ENCODE measurements at regions not wholly inside any gene's neighbourhood (a gene's known extent, or its start where the extent isn't known, plus 50 kb on each side); places are given as distances from the start of the nearest gene placed in this dataset.
A peak's percentile ranks its signal among the peaks of the same experiment; 100 is the strongest.

DNA sequence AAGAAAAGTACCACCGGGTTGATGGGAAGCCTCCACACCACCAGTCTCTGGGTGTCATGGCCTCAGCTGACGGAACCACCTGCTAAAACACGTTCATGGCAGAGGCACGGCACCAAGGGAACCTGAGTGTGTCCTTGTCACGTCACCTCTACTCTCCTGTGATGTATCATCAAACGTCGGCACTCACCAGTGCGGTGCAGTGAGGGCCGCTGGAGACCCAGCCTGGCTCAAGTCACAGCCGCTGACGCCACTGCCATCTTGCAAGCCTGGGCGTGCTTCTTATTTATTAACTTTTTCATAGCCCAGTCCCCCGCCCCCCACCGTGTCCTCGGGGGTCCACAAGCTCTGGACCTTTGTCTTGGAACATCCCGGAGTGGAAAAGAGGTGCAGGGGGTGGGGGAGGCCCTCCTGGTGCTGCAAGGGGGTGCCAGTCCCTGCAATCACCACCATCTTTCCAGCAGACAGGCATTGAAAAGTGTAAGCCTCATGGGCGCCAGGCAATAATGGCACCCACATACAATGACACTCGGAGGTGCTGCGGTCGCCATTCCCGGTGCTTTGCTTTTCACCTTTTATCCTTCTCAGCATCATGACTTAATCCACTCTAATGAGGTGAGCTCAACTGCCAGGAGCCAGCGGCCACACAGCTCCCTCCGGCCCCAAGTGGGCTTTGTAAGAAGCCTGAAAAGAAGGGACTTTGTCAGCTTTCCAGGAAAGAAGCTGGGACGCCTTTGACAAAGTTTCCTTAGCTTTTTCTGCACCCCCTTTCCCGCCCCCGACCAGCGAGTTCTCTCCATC is 202.3 kb upstream of the IRX1 start:
- no peak for DNase-seq

DNA sequence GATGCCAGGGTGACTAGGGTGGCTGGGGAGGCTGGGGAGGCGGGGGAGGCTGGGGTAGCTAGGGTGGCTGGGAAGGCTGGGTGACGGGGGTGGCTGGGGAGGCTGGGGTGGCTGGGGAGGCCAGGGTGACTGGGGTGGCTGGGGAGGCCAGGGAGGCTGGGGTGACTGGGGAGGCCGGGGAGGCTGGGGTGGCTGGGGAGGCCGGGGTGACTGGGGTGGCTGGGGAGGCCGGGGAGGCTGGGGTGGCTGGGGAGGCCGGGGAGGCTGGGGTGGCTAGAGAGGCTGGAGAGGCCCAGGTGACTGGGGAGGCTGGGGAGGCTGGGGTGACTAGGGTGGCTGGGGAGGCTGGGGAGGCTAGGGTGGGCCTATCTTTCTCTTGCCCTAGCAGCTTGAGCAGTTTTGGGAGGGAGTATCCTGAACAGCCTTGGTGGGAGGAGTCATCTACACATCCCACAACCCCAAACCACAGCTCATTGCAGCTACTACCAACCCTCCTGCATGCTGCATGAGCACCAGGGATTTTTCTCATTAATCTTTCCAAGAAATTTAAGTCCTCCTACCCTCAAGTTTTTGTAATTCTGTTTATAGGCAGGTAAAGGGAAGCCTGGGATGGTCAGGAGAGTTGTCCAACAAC is 203.2 kb upstream of the IRX1 start:
- no peak for DNase-seq

DNA sequence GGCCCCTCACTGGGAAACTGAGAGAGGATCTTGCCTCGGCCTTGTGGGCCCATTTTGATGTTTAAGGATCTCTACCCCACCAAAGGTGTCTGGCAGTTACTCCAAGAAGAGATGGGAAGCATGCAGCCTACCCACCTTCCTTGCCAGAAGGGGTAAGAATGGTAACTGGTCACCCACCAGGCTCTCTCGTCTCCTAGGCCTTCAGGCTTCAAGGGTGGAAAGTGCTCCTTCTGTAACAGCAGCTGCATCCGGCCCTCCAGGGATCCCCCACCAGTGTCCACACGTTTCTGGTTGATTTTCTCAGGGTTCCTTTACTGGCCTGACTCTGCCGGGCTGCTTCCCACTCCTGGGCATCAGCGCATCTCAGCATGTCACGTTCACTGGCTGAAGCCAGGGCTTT is 204.4 kb upstream of the IRX1 start:
- DNase-seq, result no peak

DNA sequence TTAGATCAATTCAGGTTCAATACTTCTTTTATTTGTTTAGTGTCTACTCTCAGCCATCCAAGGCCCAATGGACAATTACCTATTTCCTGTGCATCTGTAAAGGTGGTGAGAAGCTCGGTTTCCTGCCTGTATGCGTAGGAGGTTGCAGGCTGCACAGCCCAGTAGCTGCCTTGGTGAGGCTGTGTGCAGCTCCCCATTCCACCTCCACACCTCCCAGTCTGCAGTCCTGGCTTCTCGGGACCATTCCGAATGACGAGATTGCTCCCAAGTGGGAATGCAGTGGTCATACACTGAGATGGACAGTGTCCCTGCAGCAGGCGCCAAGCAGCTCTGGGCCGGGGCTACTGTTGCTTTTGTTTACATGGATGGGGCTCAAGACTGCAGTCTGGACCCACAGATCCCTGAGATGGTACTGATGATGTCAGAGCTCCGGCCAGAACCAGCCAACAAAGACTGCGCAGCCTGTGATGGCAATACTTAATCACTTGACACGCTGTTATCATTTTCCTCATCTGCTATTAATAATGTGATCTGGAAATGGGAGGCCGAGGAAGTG is 206.1 kb upstream of the IRX1 start:
- DNase-seq, result no peak

DNA sequence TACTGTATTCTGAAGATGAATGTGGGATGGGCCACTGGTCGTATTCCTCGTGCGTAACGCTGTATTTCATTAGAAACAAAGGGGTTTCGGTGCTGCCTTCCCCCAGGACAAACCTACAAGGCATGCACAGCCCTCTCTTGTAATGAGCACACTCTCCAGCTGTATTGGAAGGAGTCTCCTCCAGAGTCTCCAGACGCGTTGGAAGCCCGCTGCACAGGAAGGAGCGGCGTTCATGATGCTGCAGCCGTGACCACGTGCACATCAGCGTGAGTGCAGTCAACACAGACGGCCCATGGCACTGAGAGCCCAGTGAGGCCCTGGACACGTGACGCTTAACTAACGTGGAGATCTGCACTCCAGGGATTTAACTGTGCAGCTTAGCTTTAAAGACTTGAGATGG is 209.0 kb upstream of the IRX1 start:
- no peak for DNase-seq

DNA sequence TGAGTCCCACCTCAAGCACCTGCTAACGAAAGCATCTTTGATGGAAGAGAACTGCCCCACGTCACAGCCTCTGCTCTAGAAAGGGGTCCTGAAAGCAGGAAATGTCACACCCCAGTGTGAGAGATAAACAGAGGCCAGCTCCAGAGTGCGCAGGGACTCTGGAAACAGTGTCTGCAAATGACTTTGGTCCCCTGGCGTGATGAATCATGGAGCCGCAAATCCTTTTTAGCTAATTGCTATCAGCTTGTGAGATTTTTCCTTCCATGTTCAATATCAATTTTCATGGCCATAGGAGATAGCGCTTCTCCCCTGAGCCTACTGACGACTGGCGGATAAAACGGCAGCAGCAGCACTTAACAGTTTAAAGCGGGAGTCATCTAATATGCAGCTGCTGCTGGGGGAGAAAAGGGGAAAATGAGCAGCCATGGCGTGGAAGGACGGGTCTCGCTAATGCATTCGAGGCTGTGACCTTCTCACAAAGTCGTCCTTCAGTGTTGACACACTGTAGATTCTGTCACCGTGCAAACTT is 209.6 kb upstream of the IRX1 start:
- DNase-seq, result no peak

DNA sequence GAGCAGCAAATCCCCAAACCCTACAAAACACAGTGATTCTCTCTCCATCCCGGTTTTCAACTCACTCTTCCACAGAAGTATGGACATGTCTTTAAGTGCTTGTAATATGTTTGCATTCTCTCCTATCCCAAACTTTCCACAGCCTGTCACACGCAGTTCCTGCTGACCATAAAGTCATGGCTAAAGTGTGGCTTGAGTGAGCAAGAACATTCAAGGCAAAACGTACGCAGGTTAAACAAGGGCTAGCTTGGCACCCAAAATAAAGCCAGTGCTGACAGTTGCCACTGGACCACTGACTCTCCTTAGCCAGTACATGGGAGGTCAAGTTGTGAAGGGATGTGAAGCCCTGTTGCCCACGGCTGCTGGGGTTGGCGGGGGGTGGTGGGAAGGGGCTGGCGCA is 211.1 kb upstream of the IRX1 start:
- DNase-seq, result no peak

DNA sequence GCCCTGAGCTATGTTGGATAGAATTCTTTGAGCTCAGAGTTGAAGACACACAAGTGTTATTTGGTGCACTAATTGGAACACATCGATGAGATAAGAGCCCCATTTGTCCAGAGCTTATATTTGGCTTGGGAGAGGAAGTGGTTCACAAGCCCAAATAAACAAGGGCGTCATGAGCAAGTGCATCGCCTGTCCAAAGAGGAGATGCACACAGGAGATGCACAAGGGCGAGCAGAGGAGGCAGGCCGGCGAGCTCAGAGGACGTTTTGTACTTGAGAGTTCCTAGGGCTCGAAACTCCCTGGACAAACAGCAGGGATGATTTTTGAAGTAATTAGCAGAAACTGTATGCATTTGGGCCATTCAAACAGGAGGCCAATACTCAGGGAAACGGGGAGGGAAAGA is 212.8 kb upstream of the IRX1 start:
- DNase-seq, result no peak

DNA sequence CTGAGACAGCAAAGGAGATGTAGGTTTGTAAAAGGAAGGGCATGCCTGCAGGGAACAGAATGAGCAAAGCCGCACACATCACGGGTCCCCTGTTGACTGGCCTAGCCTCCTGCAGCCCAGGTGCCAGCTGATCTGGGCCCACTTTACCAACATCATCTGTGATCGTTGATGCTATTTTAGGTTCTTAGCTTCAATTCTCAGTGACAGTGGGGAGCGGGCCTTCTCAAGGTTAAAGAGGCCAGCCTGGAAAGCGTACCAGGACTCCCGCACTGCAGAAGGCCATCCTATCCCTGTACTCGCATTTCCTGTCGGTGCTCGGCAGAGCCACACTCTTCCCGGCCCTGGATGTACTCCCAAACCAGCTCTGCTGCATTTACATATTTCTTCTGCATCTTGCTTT is 213.5 kb upstream of the IRX1 start:
- no peak for DNase-seq

DNA sequence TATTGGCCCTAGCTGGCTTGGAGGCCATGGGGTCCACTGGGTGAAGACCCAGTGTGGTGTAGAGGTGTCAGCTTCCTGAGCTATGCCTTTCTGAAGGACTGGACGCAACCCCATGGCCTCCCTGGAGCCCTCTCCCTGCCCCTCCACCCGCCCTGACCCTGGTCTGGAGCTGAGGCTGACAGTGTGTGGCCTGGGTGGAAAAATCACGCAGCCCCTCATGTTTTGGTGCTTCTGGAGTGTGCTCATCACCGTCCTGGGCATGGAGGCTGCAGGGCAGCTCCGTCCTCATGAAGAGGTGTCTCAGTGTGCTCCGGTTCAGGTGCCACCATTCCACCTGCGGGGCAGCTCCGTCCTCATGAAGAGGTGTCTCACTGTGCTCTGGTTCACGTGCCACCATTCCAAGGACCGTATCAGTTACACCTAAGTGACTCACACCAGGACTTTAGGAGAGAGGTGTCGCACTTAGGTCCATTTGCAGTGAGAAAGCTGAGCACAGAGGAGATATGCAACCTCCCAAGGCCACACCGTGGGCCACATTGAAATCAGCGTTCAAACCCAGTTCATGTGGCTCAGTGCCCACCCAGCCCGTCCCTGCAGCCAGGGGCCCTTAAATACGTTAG is 214.3 kb upstream of the IRX1 start:
- no peak for DNase-seq

DNA sequence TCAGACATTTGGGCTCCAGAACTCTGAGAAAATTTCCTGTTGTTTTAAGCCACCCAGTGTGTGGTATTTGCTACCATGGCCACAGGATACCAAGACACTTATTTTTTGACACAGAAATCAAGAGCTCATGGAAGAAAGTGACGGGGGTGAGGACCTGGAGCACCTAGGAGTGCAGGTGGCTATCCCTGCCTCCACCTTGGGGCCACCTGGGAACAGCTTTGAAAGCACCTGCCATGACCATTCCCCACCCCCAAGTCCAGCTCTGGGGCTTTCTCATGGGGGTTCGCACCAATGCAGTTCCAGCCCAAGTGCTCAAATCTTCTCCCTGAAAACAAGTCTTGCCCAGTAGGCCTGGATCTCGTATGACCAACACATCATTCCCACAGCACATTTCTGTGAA is 214.9 kb upstream of the IRX1 start:
- no peak for DNase-seq

DNA sequence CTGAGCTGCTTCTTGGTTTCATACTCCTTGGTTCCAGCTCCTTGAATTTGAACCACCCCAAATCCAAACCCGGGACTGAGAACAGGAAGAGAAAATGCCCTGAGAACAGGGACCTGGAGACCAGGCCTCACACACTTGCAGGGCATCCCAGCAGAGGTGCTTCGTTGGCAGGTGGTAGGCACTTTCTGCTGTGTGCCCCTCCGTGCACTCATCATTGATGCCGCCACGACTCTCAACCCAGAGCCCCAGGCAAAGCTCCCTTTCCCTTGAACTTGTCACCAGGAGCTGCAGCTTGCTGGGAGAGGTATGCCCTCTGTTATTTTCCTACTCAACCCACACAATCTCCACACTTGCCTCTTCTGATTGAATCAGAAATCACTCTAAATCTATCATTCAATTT is 217.8 kb upstream of the IRX1 start:
- peak; percentile 7 for DNase-seq

DNA sequence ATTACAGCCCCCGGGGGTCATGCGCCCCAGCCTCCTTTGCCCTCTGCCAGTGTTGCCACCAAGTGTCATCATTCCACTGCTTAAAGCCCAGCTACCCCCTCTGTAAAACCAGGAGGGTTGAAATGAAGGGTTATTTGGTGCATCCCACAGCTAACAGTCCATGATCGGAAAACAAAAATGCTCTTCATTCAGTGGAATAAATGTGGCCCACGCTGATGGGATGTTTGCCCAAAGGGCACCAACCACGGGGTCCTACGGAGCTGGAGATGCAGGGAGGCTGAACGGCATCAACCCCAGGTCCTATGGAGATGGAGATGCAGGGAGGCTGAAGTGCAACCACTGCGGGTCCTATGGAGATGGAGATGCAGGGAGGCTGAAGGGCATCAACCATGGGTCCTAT is 218.5 kb upstream of the IRX1 start:
- no peak for DNase-seq

DNA sequence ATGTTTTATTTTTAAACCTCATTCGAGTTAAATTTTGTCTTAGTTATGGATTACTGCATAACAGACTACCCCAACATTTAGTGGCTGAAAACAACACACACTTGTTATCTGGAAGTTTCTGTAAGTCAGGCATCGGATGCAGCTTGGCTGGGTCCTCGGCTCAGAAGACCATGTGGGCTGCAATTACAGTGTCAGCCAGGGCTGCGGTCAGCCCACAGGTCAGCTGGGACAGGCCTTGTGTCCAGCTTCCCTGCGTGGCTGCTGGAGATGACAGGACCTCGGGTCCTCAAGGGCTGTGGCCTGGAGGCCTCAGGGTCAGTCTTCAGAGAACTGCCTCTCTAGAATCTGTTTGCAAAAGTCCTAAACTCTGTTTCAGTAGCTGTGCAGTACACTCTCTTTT is 219.0 kb upstream of the IRX1 start:
- DNase-seq, result no peak

DNA sequence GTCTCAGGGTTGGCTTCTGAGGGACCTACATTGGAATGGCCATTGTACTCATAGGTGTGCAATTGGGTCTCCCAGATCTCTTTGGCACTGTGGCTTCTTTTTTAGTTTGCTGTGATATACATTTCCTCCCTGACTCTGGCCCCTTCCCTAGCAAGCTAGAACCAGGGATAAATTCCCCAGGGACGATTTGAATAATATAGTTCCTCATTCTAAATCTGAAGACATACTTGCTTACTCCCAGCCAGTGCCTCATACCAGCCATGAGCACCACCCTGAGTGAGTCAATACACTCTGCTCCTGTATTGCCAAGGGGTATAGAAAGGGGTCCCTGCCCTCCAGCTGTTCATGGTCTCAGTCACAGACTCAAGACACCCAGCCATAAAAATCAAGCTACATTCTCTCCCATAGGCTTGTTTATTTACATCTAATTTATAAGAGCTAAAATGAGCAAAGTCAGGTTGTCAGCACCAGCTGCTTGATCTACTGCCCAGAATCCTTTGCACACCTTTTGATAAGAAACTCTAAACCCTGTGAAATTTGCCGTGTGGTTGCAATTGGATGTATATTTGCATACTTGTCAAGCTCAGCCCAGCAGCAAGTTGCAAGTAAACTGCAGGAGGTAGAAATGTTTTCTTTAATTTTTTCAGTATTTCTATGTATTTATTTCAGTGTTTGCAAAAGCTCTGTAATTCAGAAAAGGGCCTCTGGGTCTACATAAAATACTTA is 219.9 kb upstream of the IRX1 start:
- DNase-seq, result no peak

DNA sequence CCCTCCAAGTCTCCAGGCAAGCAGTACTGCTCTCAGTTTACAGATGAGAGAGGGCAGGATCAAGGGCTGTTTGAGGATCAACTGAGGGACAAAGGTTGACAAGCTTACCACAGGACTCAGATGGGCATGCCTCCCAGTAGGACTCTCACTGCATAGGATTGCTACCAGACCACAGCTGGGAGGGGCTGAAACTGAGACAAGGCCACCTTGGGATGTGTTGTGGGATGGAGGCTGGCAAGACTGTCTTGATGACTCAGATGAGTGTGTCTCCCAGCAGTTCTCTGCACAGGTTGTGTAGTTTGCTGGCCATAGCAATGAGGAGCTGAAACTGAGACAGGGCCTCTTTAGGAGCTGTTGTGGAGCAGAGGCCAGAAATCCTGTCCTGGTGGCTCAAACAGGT is 222.2 kb upstream of the IRX1 start:
- no peak for DNase-seq

DNA sequence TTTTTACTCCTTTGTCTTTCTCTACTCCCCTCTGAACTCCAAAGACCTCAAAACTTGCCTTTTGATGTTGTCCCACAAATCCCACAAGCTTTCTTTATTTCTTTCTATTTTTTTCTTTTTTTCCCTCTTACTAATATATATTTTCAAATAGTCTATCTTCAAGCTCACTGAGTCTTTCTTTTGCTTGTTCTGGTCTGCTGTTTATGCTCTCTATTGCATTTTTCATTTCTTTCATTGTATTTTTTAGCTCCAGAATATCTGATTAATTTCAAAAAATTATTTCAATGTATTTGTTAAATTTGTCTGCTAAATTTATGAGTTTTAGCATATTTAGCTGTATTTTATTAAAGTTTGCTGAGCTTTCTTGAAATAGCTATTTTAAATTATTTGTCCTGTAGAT is 223.3 kb upstream of the IRX1 start:
- no peak for DNase-seq

DNA sequence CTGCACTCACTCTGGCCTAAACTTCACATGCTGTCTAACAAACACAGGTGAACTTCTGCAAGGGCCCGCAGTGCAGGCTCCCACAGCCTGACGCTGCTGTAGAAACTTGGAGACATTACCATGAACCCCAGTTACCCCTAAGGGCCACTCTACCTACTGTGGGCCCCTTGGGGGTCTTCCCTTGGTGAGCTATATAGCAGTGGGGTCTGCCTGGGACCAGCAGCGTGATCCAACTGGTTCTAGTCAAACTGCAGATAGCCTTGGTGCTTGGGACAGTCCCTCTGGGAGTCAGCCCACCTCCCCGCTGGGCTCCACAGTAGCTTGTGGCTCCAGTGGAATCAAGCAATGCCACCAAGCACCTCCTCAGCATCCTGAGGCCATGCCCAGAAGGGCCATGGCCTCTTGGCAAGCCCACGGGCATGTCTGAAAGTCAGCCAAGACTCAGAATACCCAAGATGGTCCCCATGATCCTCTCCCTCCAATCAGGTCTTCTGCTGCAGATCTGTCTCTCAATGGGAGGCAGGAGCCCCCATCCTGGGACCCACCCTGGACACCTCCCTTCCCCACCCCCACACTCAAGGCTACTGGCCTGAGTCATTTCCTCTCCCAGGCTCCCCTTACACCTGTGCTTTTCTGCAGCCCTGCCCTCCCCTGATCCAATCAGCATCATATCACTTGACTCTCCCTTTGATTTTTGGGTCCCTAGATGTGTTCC is 230.0 kb upstream of the IRX1 start:
- no peak for DNase-seq

DNA sequence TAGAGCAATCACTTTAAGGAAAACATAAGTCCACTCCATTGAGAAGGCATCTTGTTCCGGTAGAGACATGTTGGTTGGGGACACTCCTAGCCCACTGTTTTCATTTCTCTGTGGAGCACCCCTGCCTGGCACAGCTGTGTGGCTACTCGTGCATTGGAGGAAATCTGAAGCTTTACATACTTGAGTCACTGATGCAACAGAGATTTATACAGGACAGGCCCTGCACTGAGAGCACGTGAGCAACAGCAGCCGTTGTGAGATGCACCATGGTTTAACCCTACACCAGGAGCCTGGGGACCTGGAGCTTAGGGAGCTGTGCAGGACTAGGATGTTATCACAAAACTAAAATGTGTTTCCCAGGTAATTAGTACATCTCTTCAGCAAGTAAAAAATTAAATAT is 230.7 kb upstream of the IRX1 start:
- DNase-seq, result no peak

DNA sequence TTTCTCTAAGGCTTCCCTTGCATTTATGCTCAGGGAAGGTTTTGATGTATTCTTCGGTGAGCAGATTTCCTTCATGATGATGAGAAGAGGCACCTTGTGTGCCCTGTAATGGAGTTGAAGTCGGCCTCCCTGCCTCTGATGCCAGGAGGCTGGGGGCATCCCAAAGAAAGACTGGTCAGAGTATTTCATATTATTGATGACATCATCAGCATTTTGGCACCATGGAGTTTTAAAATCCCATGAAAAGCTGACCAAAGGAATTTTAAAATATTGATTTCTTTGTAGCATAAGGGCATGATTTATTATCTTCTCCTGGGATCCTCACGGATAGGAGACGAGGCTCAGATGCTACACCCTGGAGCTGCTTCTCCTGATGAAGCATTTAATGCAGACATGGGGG is 231.2 kb upstream of the IRX1 start:
- no peak for DNase-seq

DNA sequence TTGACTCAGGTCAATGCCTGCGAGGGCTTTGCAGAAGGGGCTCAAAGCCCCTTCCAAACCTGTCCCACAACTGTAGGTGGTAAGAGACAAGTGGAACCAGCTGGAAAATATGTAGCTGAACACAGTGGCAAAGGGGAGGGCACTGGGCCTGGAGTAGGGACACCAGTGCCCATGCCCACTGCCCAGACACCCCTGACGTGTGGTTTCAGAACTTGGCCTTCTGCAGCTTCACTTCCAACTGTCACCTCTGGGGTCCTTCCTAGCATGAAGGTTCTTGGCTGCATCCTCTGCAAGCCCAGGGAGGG is 233.1 kb upstream of the IRX1 start:
- peak; percentile 7 for DNase-seq

DNA sequence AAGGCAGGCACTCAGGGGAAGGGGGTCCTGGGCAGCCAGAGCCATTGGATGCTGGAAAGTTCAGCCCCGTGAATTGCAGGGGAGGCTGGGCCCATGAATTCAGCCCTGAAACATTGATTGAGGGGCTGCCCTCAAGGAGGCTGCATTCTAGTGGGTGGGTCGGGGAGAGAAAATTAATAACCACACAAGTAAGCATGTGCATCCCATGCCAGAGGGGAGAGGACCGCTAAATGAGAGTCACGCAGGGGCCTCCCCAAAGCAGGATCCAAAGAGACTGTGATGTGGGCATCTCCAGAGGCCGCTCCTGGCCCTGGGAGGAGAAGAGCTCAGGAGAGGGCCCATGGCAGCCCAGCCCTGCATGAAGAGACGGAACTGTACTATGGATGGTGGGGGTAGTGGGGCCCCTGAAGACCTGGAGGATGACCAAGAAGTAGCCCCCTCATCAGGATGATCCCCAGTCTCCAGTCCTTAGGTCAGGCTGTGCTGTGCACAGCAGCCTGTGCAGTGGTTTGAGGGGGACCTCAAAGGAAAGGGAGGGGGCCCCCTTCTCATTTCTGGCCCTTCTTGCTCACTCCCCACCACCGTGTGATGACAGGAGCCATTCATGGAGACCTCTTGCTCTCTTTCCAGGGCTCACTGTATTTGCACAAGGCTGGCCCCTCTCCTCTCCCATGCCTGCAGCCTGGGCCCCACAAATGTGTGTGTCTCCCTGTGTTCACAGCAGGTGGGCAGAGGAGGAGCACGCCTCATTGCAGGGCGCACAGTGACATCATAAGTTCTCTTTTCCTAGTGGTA is 233.6 kb upstream of the IRX1 start:
- peak; percentile 15 for DNase-seq
